H9 (cell line): ENCODE measurements at regions not wholly inside any gene's neighbourhood (a gene's known extent, or its start where the extent isn't known, plus 50 kb on each side); places are given as distances from the start of the nearest gene placed in this dataset.

ENCODE experiments used
- DNase-seq: peaks from one replicate; pipeline ENCODE4 v3.0.0-alpha.2; 2017
- H2AFZ ChIP-seq: one replicate; pipeline ENCODE4 v1.6.1; 2013; ENCODE audit warnings: mild to moderate bottlenecking, low read length, control low read depth, moderate library complexity
- H2AK5ac ChIP-seq: 2 replicates; pipeline ENCODE4 v1.6.1; 2013; ENCODE audit warnings: low read length, control low read depth, mixed read lengths; ENCODE audit not compliant: insufficient read length
- H2BK120ac ChIP-seq: one replicate; pipeline ENCODE4 v1.6.1; 2013; ENCODE audit warnings: low read depth, mild to moderate bottlenecking, low read length, control low read depth, inconsistent platforms; ENCODE audit not compliant: poor library complexity, severe bottlenecking
- H2BK12ac ChIP-seq: 2 replicates; pipeline ENCODE4 v1.6.1; 2013; ENCODE audit warnings: low read length, control low read depth, mixed read lengths, low read depth; ENCODE audit not compliant: insufficient read length
- H2BK15ac ChIP-seq: 2 replicates; pipeline ENCODE4 v1.6.1; 2013; ENCODE audit warnings: low read depth, low read length, control low read depth
- H2BK20ac ChIP-seq: one replicate; pipeline ENCODE4 v1.6.1; 2013; ENCODE audit warnings: low read depth, mild to moderate bottlenecking, low read length, control low read depth, inconsistent platforms; ENCODE audit not compliant: poor library complexity, severe bottlenecking
- H2BK5ac ChIP-seq: 2 replicates; pipeline ENCODE4 v1.6.1; 2013; ENCODE audit warnings: low read length, control low read depth, mixed read lengths; ENCODE audit not compliant: insufficient read length
- H3K14ac ChIP-seq: 2 replicates; pipeline ENCODE4 v1.6.1; 2013; ENCODE audit warnings: low read length, control low read depth; ENCODE audit not compliant: insufficient read depth
- H3K18ac ChIP-seq: 2 replicates; pipeline ENCODE4 v1.6.1; 2013; ENCODE audit warnings: low read depth, mild to moderate bottlenecking, mixed read lengths, low read length, control low read depth; ENCODE audit not compliant: insufficient read length
- H3K23ac ChIP-seq: 2 replicates; pipeline ENCODE4 v1.6.1; 2013; ENCODE audit warnings: low read length, control low read depth, mixed read lengths, low read depth; ENCODE audit not compliant: insufficient read length
- H3K23me2 ChIP-seq: 2 replicates; pipeline ENCODE4 v1.6.1; 2013; ENCODE audit warnings: low read depth, mild to moderate bottlenecking, mixed read lengths, low read length, control low read depth; ENCODE audit not compliant: insufficient read length, poor library complexity, severe bottlenecking
- H3K27ac ChIP-seq: 2 replicates; pipeline ENCODE4 v1.5.1; 2013; ENCODE audit warnings: low read length, control low read depth, mixed read lengths, low read depth; ENCODE audit not compliant: insufficient read length
- H3K27me3 ChIP-seq: 2 replicates; pipeline ENCODE4 v1.6.1; 2013; ENCODE audit warnings: low read length, control low read depth, inconsistent platforms; ENCODE audit not compliant: insufficient read depth
- H3K4ac ChIP-seq: 2 replicates; pipeline ENCODE4 v1.6.1; 2013; ENCODE audit warnings: low read depth, mild to moderate bottlenecking, control low read depth, inconsistent platforms, low read length, moderate library complexity
- H3K4me1 ChIP-seq: 2 replicates; pipeline ENCODE4 v1.6.1; 2013; ENCODE audit warnings: low read length, control low read depth, inconsistent platforms; ENCODE audit not compliant: insufficient read depth
- H3K4me2 ChIP-seq: 2 replicates; pipeline ENCODE4 v1.6.1; 2013; ENCODE audit warnings: low read length, control low read depth, mixed read lengths; ENCODE audit not compliant: insufficient read length, insufficient read depth
- H3K56ac ChIP-seq: 2 replicates; pipeline ENCODE4 v1.6.1; 2013; ENCODE audit warnings: low read depth, mild to moderate bottlenecking, mixed read lengths, low read length, control low read depth; ENCODE audit not compliant: insufficient read length
- H3K79me1 ChIP-seq: 2 replicates; pipeline ENCODE4 v1.6.1; 2013; ENCODE audit warnings: low read depth, mild to moderate bottlenecking, moderate library complexity, low read length, control low read depth, inconsistent platforms; ENCODE audit not compliant: insufficient read depth, poor library complexity, severe bottlenecking
- H3K79me2 ChIP-seq: 2 replicates; pipeline ENCODE4 v1.6.1; 2013; ENCODE audit warnings: low read length, control low read depth, inconsistent platforms; ENCODE audit not compliant: insufficient read depth
- H3K9ac ChIP-seq: 2 replicates; pipeline ENCODE4 v1.6.1; 2013; ENCODE audit warnings: low read length, control low read depth, mixed read lengths; ENCODE audit not compliant: insufficient read length; ENCODE audit errors: extremely low read depth
- H3K9me3 ChIP-seq: one replicate; pipeline ENCODE4 v1.6.1; 2013; ENCODE audit warnings: low read depth, low read length, inconsistent platforms; ENCODE audit not compliant: control insufficient read depth
- H3T11ph ChIP-seq: one replicate; pipeline ENCODE4 v1.6.1; 2013; ENCODE audit warnings: mild to moderate bottlenecking, low read length, control low read depth, inconsistent platforms
- H4K20me1 ChIP-seq: one replicate; pipeline ENCODE4 v1.6.1; 2013; ENCODE audit not compliant: control insufficient read depth, insufficient read length, insufficient read depth
- H4K5ac ChIP-seq: 2 replicates; pipeline ENCODE4 v1.6.1; 2013; ENCODE audit warnings: low read depth, mild to moderate bottlenecking, mixed read lengths, low read length, control low read depth; ENCODE audit not compliant: insufficient read length
- H4K8ac ChIP-seq: replicated peaks from 2 replicates; pipeline ENCODE4 v1.6.1; 2013; ENCODE audit warnings: low read length, control low read depth, mixed read lengths, low read depth; ENCODE audit not compliant: insufficient read length
- H4K91ac ChIP-seq: 2 replicates; pipeline ENCODE4 v1.6.1; 2013; ENCODE audit warnings: low read depth, mild to moderate bottlenecking, moderate library complexity, mixed read lengths, low read length, control low read depth; ENCODE audit not compliant: insufficient read length
- H3K27ac Mint-ChIP-seq, 3 experiments: 2 replicates in 2 of 3; 3 replicates in 1 of 3; pipeline ENCODE4 v1.8.0; 2020 to 2021; ENCODE audit warnings: mixed read lengths in 3 of 3, mild to moderate bottlenecking in 1 of 3, moderate library complexity in 1 of 3
- H3K27me3 Mint-ChIP-seq: 2 replicates; pipeline ENCODE4 v1.8.0; 2021; ENCODE audit warnings: low read depth, mild to moderate bottlenecking, moderate library complexity, mixed read lengths
- H3K36me3 Mint-ChIP-seq, 3 experiments: 2 replicates in 2 of 3; 3 replicates in 1 of 3; pipeline ENCODE4 v1.8.0; 2020 to 2021; ENCODE audit warnings: low read depth in 3 of 3, mixed read lengths in 3 of 3; ENCODE audit not compliant: insufficient read depth in 1 of 3
- H3K4me1 Mint-ChIP-seq, 2 experiments: 2 replicates each; pipeline ENCODE4 v1.8.0; 2020; ENCODE audit warnings: mixed read lengths in 2 of 2
- H3K4me3 Mint-ChIP-seq, 2 experiments: 2 replicates in 1 of 2; 3 replicates in 1 of 2; pipeline ENCODE4 v1.8.0; 2020 to 2021; ENCODE audit warnings: mild to moderate bottlenecking in 2 of 2, mixed read lengths in 2 of 2, moderate library complexity in 1 of 2
- H3K9me3 Mint-ChIP-seq, 2 experiments: 2 replicates in 1 of 2; 3 replicates in 1 of 2; pipeline ENCODE4 v1.8.0; 2020; ENCODE audit warnings: mild to moderate bottlenecking in 2 of 2, mixed read lengths in 2 of 2, moderate library complexity in 1 of 2
- WGBS: extraction: QIAGEN DNeasy Blood & Tissue Kit; methylation state at CpG from one replicate; pipeline ENCODE4 v1.1.7; 2013; ENCODE audit warnings: missing lambda C conversion rate, low lambda C conversion rate, mixed read lengths; ENCODE audit not compliant: insufficient read length; ENCODE audit errors: extremely low coverage; 5-methylcytosine and 5-hydroxymethylcytosine counted together
- TF ChIP-seq, protein P1 (sequence below): fragments of 200-600 bp; sonication (generic); conservative IDR thresholded peaks from 3 replicates; pipeline ENCODE4 v1.8.0; 2021; ENCODE audit warnings: antibody characterized with exemption, mild to moderate bottlenecking

DNA sequence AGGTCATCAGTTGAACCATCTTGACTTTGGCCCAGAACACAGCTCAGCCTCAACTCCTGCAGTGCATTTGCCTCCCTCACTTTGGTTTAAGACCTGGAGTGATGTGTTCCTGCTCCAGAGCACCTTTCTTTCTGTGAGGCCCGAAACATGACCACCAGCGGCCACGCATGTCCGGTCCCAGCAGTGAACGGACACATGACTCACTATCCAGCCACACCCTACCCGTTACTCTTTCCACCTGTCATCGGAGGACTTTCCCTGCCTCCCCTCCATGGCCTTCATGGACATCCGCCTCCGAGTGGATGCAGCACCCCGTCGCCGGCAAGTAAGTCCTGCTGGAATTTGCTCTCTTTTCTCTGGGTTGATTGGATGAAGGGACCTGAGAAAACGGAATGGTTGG lies 253.8 kb upstream of the RARB start:
- peaks cover 36 to 39% of the 10 kb centered on the region in 2 experiments for H3K4me1 Mint-ChIP-seq
- H3K9me3 ChIP-seq: no peaks in the 10 kb centered on the region
- H3K4ac ChIP-seq: no peak overlapping the region
- H3K79me2 ChIP-seq: no peaks in the 10 kb centered on the region
- 0 out of 5 replicates have a peak overlapping the region, but pooled peaks of 1 of the 2 experiments have one; percentile 31 for H3K4me3 Mint-ChIP-seq
- H3K9ac ChIP-seq: no peak overlapping the region
- H2BK5ac ChIP-seq: no peak overlapping the region
- no peak overlapping the region for H3K56ac ChIP-seq
- no peaks in the 10 kb centered on the region; a peak in 1 of 5 replicates for H3K9me3 Mint-ChIP-seq
- no peak overlapping the region for H3K23ac ChIP-seq
- H2BK12ac ChIP-seq: no peak overlapping the region
- no CpG with 5 or more reads among the region's 13 CpGs for WGBS
- no peak for DNase-seq
- H2BK20ac ChIP-seq: no peak overlapping the region
- H3K18ac ChIP-seq: no peak overlapping the region
- H3K79me1 ChIP-seq: no peaks in the 10 kb centered on the region
- no peak overlapping the region for H4K8ac ChIP-seq
- TF ChIP-seq, protein P1, sequence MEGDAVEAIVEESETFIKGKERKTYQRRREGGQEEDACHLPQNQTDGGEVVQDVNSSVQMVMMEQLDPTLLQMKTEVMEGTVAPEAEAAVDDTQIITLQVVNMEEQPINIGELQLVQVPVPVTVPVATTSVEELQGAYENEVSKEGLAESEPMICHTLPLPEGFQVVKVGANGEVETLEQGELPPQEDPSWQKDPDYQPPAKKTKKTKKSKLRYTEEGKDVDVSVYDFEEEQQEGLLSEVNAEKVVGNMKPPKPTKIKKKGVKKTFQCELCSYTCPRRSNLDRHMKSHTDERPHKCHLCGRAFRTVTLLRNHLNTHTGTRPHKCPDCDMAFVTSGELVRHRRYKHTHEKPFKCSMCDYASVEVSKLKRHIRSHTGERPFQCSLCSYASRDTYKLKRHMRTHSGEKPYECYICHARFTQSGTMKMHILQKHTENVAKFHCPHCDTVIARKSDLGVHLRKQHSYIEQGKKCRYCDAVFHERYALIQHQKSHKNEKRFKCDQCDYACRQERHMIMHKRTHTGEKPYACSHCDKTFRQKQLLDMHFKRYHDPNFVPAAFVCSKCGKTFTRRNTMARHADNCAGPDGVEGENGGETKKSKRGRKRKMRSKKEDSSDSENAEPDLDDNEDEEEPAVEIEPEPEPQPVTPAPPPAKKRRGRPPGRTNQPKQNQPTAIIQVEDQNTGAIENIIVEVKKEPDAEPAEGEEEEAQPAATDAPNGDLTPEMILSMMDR: no peak
- H3K4me2 ChIP-seq: no peak overlapping the region
- 0 out of 7 replicates have a peak, but pooled peaks cover 0 to 2% (median 0%) of the 10 kb centered on the region in 3 experiments for H3K36me3 Mint-ChIP-seq
- H2AK5ac ChIP-seq: no peak overlapping the region
- H3T11ph ChIP-seq: no peak overlapping the region
- H3K27ac ChIP-seq: no peak overlapping the region
- no peak overlapping the region for H4K5ac ChIP-seq
- no peaks in the 10 kb centered on the region for H4K20me1 ChIP-seq
- H3K23me2 ChIP-seq: no peaks in the 10 kb centered on the region
- no peak overlapping the region for H2AFZ ChIP-seq
- no peak overlapping the region for H2BK120ac ChIP-seq
- H4K91ac ChIP-seq: no peak overlapping the region
- H3K4me1 ChIP-seq: no peaks in the 10 kb centered on the region; the same call in 1 of the 2 replicates
- H3K27ac Mint-ChIP-seq: peak overlapping the region in 1 of 3 experiments; percentile 56; a peak in 2 of 7 replicates
- H3K14ac ChIP-seq: no peak overlapping the region
- H3K27me3 ChIP-seq: no peaks in the 10 kb centered on the region
- H2BK15ac ChIP-seq: no peak overlapping the region
- H3K27me3 Mint-ChIP-seq: no peaks in the 10 kb centered on the region
